Esophagus squamous epithelium (tissue), 4 donors: ENCODE measurements at regions not wholly inside any gene's neighbourhood (a gene's known extent, or its start where the extent isn't known, plus 50 kb on each side); places are given as distances from the start of the nearest gene placed in this dataset.

Source experiments
- POLR2A ChIP-seq, 4 donors: fragments of 450-650 bp; IDR thresholded peaks; one replicate each; pipeline ENCODE4 v1.6.1; 2017; ENCODE audit warnings: antibody characterized with exemption in 4 of 4, mild to moderate bottlenecking in 4 of 4, moderate library complexity in 3 of 4
- TF ChIP-seq, protein P1 (sequence below), 6 experiments: fragments of 450-650 bp in 4 of 6; fragments of 200-600 bp in 2 of 6; sonication (generic) in 2 of 6; IDR thresholded peaks; one replicate each; pipeline ENCODE4 v1.5.1; 2016 to 2019; ENCODE audit warnings: antibody characterized with exemption in 6 of 6, mild to moderate bottlenecking in 4 of 6, moderate library complexity in 4 of 6

DNA sequence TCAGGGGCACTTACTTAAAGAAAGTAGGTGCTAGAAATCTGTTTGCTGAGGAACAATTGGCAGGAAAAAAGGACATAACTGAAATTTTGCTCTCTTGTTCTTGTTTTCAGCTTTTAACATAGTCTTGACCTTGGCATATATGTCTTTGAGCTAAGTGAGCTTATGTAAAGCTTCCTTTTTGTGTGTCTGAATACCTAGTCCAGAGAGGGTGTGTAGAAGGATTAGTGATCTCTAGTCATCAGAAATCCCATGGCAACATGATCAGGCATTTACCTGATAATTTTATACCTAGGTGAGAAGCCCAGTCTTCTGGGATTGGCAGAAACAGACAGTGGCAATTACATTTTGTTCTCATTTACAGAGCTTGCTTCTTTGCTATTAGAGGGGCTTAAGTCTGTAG, 166.1 kb downstream of the SNAPC1 start:
- no peak for TF ChIP-seq POLR2A (IDR thresholded peaks at IDR 0.05)
- TF ChIP-seq, protein P1, sequence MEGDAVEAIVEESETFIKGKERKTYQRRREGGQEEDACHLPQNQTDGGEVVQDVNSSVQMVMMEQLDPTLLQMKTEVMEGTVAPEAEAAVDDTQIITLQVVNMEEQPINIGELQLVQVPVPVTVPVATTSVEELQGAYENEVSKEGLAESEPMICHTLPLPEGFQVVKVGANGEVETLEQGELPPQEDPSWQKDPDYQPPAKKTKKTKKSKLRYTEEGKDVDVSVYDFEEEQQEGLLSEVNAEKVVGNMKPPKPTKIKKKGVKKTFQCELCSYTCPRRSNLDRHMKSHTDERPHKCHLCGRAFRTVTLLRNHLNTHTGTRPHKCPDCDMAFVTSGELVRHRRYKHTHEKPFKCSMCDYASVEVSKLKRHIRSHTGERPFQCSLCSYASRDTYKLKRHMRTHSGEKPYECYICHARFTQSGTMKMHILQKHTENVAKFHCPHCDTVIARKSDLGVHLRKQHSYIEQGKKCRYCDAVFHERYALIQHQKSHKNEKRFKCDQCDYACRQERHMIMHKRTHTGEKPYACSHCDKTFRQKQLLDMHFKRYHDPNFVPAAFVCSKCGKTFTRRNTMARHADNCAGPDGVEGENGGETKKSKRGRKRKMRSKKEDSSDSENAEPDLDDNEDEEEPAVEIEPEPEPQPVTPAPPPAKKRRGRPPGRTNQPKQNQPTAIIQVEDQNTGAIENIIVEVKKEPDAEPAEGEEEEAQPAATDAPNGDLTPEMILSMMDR (IDR thresholded peaks at IDR 0.05) = no peak
